ENCODE measurements at regions not wholly inside any gene's neighbourhood (a gene's known extent, or its start where the extent isn't known, plus 50 kb on each side); places are given as distances from the start of the nearest gene placed in this dataset.
"Not testable (repeated sequence)": the region's sequence is repeated elsewhere in the genome, so short reads cannot be mapped to it uniquely, and the experiment has no call there.

DNA sequence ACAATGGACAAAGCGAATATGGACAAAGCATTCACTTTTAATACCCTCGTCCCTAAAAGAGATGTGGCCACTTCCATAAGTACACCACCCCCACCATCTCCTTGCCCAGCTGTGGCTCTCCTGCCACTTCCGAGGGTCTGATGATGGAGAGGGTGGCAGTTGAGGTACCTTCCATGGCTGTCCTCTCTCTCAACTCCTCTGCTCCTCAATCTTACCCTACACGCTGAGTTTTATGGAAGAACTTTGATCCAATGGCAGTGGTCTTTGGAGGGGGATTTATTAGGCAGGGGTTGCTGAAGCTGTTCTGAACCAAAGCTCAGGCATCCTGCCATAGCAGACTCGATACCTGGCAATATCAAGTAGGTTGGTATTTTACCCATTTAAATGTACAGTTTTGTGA, 413.0 kb downstream of the TSHZ3 start:
- Histone ChIP-seq H3K4me1 (ENCODE audit: control insufficient read depth in 1 of 2, insufficient read depth in 2 of 2, low read length in 2 of 2) (no peaks in the 10 kb centered on the region), H3K9ac (ENCODE audit: low read depth in 1 of 2, low read length in 2 of 2) (no peak overlapping the region), H3K4me3 (ENCODE audit: low read depth in 1 of 2, low read length in 2 of 2) (no peak overlapping the region), H3K27me3 (ENCODE audit: control insufficient read depth in 1 of 2, insufficient read depth in 2 of 2, low read length in 2 of 2) (no peaks in the 10 kb centered on the region), H3K9me3 (ENCODE audit: control insufficient read depth in 1 of 2, low read length in 2 of 2) (no peaks in the 10 kb centered on the region), H3K36me3 (ENCODE audit: control insufficient read depth in 1 of 2, insufficient read depth in 2 of 2, low read length in 2 of 2) (no peaks in the 10 kb centered on the region), H3K27ac (ENCODE audit: low read depth, low read length) (no peak overlapping the region)

DNA sequence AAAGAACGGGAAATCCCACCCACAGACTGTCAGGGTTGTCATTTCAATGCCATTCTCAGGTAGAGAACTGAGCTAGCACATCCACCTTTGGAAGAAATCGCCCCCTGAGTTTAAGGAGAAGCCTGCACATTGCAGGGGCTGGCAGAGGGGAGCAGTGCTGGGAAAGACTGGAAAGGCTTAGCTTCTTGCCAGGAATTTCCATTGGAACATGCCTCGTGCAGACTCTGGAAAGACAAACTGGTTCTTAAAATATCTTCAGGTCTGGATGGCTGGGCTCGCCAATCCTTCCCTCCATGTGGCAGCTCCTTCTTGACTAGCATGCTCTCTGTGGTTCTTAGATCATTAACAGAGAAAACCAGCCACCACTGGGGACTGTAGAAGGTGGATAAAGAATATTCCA, 414.1 kb downstream of the TSHZ3 start:
- H3K27ac ChIP-seq (ENCODE audit: low read depth, low read length) = no peak overlapping the region
- no peaks in the 10 kb centered on the region for H3K36me3 ChIP-seq (ENCODE audit: control insufficient read depth in 1 of 2, insufficient read depth in 2 of 2, low read length in 2 of 2)
- H3K4me1 ChIP-seq (ENCODE audit: control insufficient read depth in 1 of 2, insufficient read depth in 2 of 2, low read length in 2 of 2) = no peaks in the 10 kb centered on the region
- H3K9me3 ChIP-seq (ENCODE audit: control insufficient read depth in 1 of 2, low read length in 2 of 2) = no peaks in the 10 kb centered on the region
- no peak overlapping the region for H3K9ac ChIP-seq (ENCODE audit: low read depth in 1 of 2, low read length in 2 of 2)
- no peak overlapping the region for H3K4me3 ChIP-seq (ENCODE audit: low read depth in 1 of 2, low read length in 2 of 2)
- H3K27me3 ChIP-seq (ENCODE audit: control insufficient read depth in 1 of 2, insufficient read depth in 2 of 2, low read length in 2 of 2) = no peaks in the 10 kb centered on the region

DNA sequence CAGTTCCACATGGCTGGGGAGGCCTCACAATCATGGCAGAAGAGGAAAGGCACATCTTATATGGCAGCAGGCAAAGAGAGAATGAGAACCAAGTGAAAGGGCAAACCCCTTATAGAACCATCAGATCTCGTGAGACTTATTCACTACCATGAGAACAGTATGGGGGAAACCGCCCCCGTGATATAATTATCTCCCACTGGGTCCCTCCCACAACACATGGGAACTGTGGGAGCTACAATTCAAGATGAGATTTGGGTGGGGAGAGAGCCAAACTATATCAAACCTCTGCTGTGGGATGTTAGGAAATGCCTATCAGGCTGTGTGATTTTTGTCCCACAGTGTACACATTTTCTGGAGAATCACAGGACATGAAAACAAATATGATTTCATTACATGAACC, 415.8 kb downstream of the TSHZ3 start:
- not testable (repeated sequence) for H3K9ac ChIP-seq (ENCODE audit: low read depth in 1 of 2, low read length in 2 of 2); H3K9me3 ChIP-seq (ENCODE audit: control insufficient read depth in 1 of 2, low read length in 2 of 2); H3K36me3 ChIP-seq (ENCODE audit: control insufficient read depth in 1 of 2, insufficient read depth in 2 of 2, low read length in 2 of 2); H3K27ac ChIP-seq (ENCODE audit: low read depth, low read length); H3K4me3 ChIP-seq (ENCODE audit: low read depth in 1 of 2, low read length in 2 of 2); H3K27me3 ChIP-seq (ENCODE audit: control insufficient read depth in 1 of 2, insufficient read depth in 2 of 2, low read length in 2 of 2); H3K4me1 ChIP-seq (ENCODE audit: control insufficient read depth in 1 of 2, insufficient read depth in 2 of 2, low read length in 2 of 2)

DNA sequence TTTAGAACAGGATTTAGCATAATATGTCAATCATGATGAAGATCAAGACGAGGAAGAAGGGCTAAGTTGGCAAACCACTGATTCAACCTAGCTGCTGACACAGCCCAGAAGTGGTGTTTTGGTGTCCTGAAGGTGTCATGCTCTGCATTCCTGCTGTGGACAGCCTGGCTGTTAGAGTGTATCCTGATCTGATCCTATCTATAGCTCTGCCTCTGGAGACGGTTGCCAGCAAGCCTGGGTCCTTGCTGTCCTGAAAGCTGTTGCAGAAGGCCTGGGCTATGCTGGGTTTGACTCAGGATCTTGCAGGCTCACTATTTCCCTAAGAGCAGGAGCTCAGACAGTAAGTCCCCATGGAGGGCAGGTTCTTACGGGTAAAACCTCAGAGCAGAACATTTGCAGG, 416.4 kb downstream of the TSHZ3 start:
- Histone ChIP-seq H3K4me1 (ENCODE audit: control insufficient read depth in 1 of 2, insufficient read depth in 2 of 2, low read length in 2 of 2) (no peaks in the 10 kb centered on the region), H3K9ac (ENCODE audit: low read depth in 1 of 2, low read length in 2 of 2) (no peak overlapping the region), H3K36me3 (ENCODE audit: control insufficient read depth in 1 of 2, insufficient read depth in 2 of 2, low read length in 2 of 2) (no peaks in the 10 kb centered on the region), H3K27ac (ENCODE audit: low read depth, low read length) (no peak overlapping the region), H3K27me3 (ENCODE audit: control insufficient read depth in 1 of 2, insufficient read depth in 2 of 2, low read length in 2 of 2) (no peaks in the 10 kb centered on the region), H3K4me3 (ENCODE audit: low read depth in 1 of 2, low read length in 2 of 2) (no peak overlapping the region), H3K9me3 (ENCODE audit: control insufficient read depth in 1 of 2, low read length in 2 of 2) (peaks cover 3 to 11% of the 10 kb centered on the region in 2 donors)

DNA sequence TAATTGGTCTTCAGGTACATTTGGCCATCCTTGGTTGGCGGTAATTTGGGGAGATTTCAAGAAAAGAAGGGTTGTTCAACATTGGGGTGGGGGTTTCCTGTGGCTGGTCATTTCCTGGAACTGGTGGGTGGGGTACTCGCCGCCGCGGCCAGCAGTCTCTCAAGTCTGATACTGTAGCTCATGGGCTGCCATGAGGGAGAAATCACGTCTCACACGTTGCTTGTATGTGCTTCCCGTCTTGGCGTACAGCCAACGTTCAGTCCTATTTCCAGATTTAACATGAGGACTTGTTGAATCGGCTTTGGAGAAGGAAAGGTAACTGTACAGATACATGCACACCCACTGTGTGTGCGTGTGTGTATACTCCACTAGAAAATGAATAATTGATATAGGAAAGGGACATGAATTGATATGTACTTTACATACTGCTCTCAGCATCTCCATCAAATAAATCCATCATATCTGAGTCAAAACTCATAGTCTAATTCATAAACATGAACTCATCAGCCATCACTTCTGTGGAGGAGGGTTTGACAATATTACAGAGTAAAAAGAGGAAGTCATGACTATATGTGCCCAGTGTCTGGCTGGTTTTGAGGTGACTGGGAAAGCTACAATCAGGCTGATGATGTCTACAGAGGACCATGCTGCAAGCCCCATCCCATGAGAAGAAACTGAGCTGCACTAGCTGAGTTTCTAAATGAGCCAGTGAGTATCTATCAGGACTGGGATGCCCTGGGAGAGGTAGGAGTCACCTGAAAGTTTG, 418.1 kb downstream of the TSHZ3 start:
- H3K36me3 ChIP-seq (ENCODE audit: control insufficient read depth in 1 of 2, insufficient read depth in 2 of 2, low read length in 2 of 2) = no peaks in the 10 kb centered on the region
- no peak overlapping the region for H3K4me3 ChIP-seq (ENCODE audit: low read depth in 1 of 2, low read length in 2 of 2)
- no peaks in the 10 kb centered on the region for H3K4me1 ChIP-seq (ENCODE audit: control insufficient read depth in 1 of 2, insufficient read depth in 2 of 2, low read length in 2 of 2)
- no peaks in the 10 kb centered on the region for H3K27me3 ChIP-seq (ENCODE audit: control insufficient read depth in 1 of 2, insufficient read depth in 2 of 2, low read length in 2 of 2)
- no peak overlapping the region for H3K9ac ChIP-seq (ENCODE audit: low read depth in 1 of 2, low read length in 2 of 2)
- H3K9me3 ChIP-seq (ENCODE audit: control insufficient read depth in 1 of 2, low read length in 2 of 2) = peaks cover 3 to 13% of the 10 kb centered on the region in 2 donors
- no peak overlapping the region for H3K27ac ChIP-seq (ENCODE audit: low read depth, low read length)

DNA sequence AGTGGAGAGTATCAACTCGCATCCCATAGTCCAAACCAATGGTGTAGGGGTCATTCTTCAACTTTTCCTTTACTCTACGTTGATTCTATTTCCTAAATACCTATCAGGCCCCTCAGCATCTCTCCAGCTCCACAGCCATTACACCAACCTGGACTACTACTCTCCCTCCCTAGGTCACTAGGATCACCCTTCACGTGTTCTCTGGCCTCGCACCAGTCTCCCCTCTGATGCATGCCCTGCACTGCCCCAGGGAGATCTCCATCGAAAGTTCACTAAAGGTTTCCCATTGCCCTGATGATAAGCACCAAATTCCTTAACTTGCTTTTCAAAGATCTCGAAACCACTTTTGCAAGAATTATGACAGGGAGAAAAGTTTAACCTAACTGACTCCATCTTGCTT, 421.5 kb downstream of the TSHZ3 start:
- H3K4me1 ChIP-seq (ENCODE audit: control insufficient read depth in 1 of 2, insufficient read depth in 2 of 2, low read length in 2 of 2) = no peaks in the 10 kb centered on the region
- H3K27me3 ChIP-seq (ENCODE audit: control insufficient read depth in 1 of 2, insufficient read depth in 2 of 2, low read length in 2 of 2) = no peaks in the 10 kb centered on the region
- H3K9me3 ChIP-seq (ENCODE audit: control insufficient read depth in 1 of 2, low read length in 2 of 2) = peaks cover 3 to 13% of the 10 kb centered on the region in 2 donors

DNA sequence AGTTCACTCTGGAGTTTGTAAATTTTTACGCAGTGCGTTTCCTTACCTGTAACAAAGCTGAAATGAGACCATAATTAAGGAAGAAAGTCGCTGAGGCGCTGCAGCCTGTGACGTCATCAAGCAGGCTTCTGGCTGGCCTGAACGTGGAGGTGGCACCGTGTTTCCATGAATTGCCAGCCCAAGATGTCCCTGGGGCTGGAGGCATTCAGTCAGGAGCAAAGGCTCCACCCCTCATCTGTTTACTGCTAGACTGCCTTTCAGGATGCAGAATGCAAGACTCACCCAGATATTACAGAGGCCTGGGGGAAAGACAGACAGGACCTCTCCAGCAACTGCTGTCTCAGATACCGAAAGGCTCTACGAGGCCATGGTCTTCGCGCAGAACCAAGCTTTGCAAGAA, 424.6 kb downstream of the TSHZ3 start:
- Histone ChIP-seq H3K4me3 (ENCODE audit: low read depth in 1 of 2, low read length in 2 of 2) (no peak overlapping the region), H3K27ac (ENCODE audit: low read depth, low read length) (no peak overlapping the region), H3K36me3 (ENCODE audit: control insufficient read depth in 1 of 2, insufficient read depth in 2 of 2, low read length in 2 of 2) (no peaks in the 10 kb centered on the region), H3K4me1 (ENCODE audit: control insufficient read depth in 1 of 2, insufficient read depth in 2 of 2, low read length in 2 of 2) (no peaks in the 10 kb centered on the region), H3K9ac (ENCODE audit: low read depth in 1 of 2, low read length in 2 of 2) (no peak overlapping the region), H3K9me3 (ENCODE audit: control insufficient read depth in 1 of 2, low read length in 2 of 2) (peaks cover 3 to 13% of the 10 kb centered on the region in 2 donors), H3K27me3 (ENCODE audit: control insufficient read depth in 1 of 2, insufficient read depth in 2 of 2, low read length in 2 of 2) (no peaks in the 10 kb centered on the region)

More for the DNA sequence above, 421.5 kb downstream of the TSHZ3 start:
- Histone ChIP-seq H3K27ac (ENCODE audit: low read depth, low read length) (no peak overlapping the region), H3K4me3 (ENCODE audit: low read depth in 1 of 2, low read length in 2 of 2) (no peak overlapping the region), H3K36me3 (ENCODE audit: control insufficient read depth in 1 of 2, insufficient read depth in 2 of 2, low read length in 2 of 2) (no peaks in the 10 kb centered on the region), H3K9ac (ENCODE audit: low read depth in 1 of 2, low read length in 2 of 2) (no peak overlapping the region)

DNA sequence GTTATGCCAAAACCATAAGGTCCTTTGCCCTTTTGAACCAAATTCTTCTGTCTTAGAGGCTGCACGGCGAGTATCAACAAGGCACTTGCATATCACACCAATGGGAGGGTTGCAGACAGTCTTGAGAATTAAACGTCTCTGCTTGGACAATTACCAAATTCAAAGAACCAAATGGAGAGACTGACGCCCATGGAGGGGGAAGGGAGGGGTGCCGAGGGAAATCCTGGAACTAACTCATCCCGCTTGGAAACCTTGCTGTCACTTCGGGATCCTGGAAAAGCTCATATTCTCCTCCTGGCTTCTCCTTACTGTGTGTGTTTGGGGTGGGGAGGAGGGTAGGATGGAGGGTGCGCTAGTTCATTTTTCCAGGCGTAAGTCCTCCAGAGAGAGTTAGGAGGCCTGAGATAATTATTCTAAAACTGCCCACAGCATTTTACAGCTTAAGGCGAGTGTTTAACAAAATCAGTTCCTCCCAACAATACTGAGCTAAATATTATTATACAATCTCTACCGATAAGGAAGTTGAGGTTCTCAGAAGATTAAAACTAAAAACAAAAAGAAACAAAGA, 425.1 kb downstream of the TSHZ3 start:
- Histone ChIP-seq H3K4me1 (ENCODE audit: control insufficient read depth in 1 of 2, insufficient read depth in 2 of 2, low read length in 2 of 2) (no peaks in the 10 kb centered on the region), H3K27me3 (ENCODE audit: control insufficient read depth in 1 of 2, insufficient read depth in 2 of 2, low read length in 2 of 2) (no peaks in the 10 kb centered on the region), H3K36me3 (ENCODE audit: control insufficient read depth in 1 of 2, insufficient read depth in 2 of 2, low read length in 2 of 2) (no peaks in the 10 kb centered on the region), H3K4me3 (ENCODE audit: low read depth in 1 of 2, low read length in 2 of 2) (no peak overlapping the region), H3K9me3 (ENCODE audit: control insufficient read depth in 1 of 2, low read length in 2 of 2) (peaks cover 3 to 13% of the 10 kb centered on the region in 2 donors), H3K27ac (ENCODE audit: low read depth, low read length) (no peak overlapping the region), H3K9ac (ENCODE audit: low read depth in 1 of 2, low read length in 2 of 2) (no peak overlapping the region)

DNA sequence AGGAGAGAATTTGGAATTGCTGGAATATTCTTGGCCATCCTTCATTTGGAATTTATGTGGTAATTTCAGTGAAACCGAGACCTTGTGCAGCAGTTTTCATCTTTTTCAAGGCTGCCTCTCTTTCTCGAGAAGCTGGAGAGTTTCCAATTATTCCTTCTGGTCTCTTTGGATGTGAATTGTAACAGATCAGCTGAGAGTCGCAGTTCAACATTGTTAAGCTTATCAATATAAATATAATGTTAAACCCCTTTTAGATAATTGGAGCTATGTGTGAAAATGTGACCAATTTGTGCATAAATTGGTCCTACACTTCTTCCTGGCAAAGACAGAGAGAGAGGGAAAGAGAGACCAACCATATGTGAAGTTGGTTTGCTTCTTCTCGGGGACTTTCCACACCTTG, 425.6 kb downstream of the TSHZ3 start:
- H3K4me3 ChIP-seq (ENCODE audit: low read depth in 1 of 2, low read length in 2 of 2) = no peak overlapping the region
- H3K27me3 ChIP-seq (ENCODE audit: control insufficient read depth in 1 of 2, insufficient read depth in 2 of 2, low read length in 2 of 2) = no peaks in the 10 kb centered on the region
- H3K9ac ChIP-seq (ENCODE audit: low read depth in 1 of 2, low read length in 2 of 2) = no peak overlapping the region
- H3K27ac ChIP-seq (ENCODE audit: low read depth, low read length) = no peak overlapping the region
- H3K4me1 ChIP-seq (ENCODE audit: control insufficient read depth in 1 of 2, insufficient read depth in 2 of 2, low read length in 2 of 2) = no peaks in the 10 kb centered on the region
- no peaks in the 10 kb centered on the region for H3K36me3 ChIP-seq (ENCODE audit: control insufficient read depth in 1 of 2, insufficient read depth in 2 of 2, low read length in 2 of 2)
- H3K9me3 ChIP-seq (ENCODE audit: control insufficient read depth in 1 of 2, low read length in 2 of 2) = peaks cover 3 to 10% of the 10 kb centered on the region in 2 donors

DNA sequence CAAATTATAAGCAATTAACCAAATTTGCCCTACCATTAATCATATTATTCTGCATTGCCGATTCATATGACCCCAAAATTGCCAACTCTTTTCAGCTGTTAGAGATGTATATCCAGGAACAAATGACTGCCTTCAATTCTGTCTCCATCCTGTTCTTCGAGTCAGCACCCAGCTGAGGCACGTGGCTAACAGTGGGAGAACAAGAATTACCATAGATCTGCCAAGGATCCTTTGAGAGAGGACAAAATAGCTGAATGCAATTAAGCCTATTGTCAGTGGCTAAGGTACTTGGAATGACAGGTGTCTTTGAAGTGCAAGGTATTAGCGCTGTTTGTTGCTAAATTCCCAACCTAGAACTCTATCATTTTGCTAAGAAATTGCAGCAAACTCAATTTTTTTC, 426.1 kb downstream of the TSHZ3 start:
- Histone ChIP-seq H3K36me3 (ENCODE audit: control insufficient read depth in 1 of 2, insufficient read depth in 2 of 2, low read length in 2 of 2) (no peaks in the 10 kb centered on the region), H3K4me1 (ENCODE audit: control insufficient read depth in 1 of 2, insufficient read depth in 2 of 2, low read length in 2 of 2) (no peaks in the 10 kb centered on the region), H3K4me3 (ENCODE audit: low read depth in 1 of 2, low read length in 2 of 2) (no peak overlapping the region), H3K27me3 (ENCODE audit: control insufficient read depth in 1 of 2, insufficient read depth in 2 of 2, low read length in 2 of 2) (no peaks in the 10 kb centered on the region), H3K9me3 (ENCODE audit: control insufficient read depth in 1 of 2, low read length in 2 of 2) (peaks cover 0 to 5% of the 10 kb centered on the region in 2 donors), H3K27ac (ENCODE audit: low read depth, low read length) (no peak overlapping the region), H3K9ac (ENCODE audit: low read depth in 1 of 2, low read length in 2 of 2) (no peak overlapping the region)
